AG10803 (cell line): ENCODE measurements at regions not wholly inside any gene's neighbourhood (a gene's known extent, or its start where the extent isn't known, plus 50 kb on each side); places are given as distances from the start of the nearest gene placed in this dataset.
"Not testable (repeated sequence)": the region's sequence is repeated elsewhere in the genome, so short reads cannot be mapped to it uniquely, and the experiment has no call there.

Experiments used
- DNase-seq: peaks from one replicate; pipeline ENCODE4 v3.0.0; 2010; ENCODE audit warnings: low read depth
- H3K4me3 ChIP-seq: 2 replicates; pipeline ENCODE4 v1.5.1; 2011; ENCODE audit warnings: mild to moderate bottlenecking, low read length, control low read depth
- CTCF ChIP-seq: conservative IDR thresholded peaks from 2 replicates; pipeline ENCODE4 v1.5.1; 2011; ENCODE audit warnings: mild to moderate bottlenecking, low read length, control low read depth, inconsistent platforms

- peak; percentile 39 for TF ChIP-seq CTCF
- DNase-seq, result not testable (repeated sequence)
These were observed 249.7 kb downstream of the RPIA start for GRCh38 chr2:88941178-88941577.

GRCh38 chr2:88942798-88943197, 251.3 kb downstream of the RPIA start:
- DNase-seq, result no peak
- TF ChIP-seq CTCF, result no peak
- H3K4me3 ChIP-seq, result no peak overlapping the region

More at GRCh38 chr2:88941178-88941577, 249.7 kb downstream of the RPIA start:
- H3K4me3 ChIP-seq, result not testable (repeated sequence)

GRCh38 chr2:88949336-88949735, 257.9 kb downstream of the RPIA start:
- no peak for DNase-seq
- no peak for TF ChIP-seq CTCF
- H3K4me3 ChIP-seq, result no peak overlapping the region

- H3K4me3 ChIP-seq, result no peak overlapping the region
- no peak for DNase-seq
- TF ChIP-seq CTCF, result peak; percentile 36
These were observed 258.5 kb downstream of the RPIA start for GRCh38 chr2:88950010-88950409.

- no peak for TF ChIP-seq CTCF
- no peak for DNase-seq
These were observed 264.1 kb downstream of the RPIA start for GRCh38 chr2:88955607-88956006.

GRCh38 chr2:88959480-88960204, 268.2 kb downstream of the RPIA start:
- no peak for TF ChIP-seq CTCF
- DNase-seq, result peak; percentile 20
- no peak overlapping the region for H3K4me3 ChIP-seq

More at GRCh38 chr2:88955607-88956006, 264.1 kb downstream of the RPIA start:
- no peak overlapping the region for H3K4me3 ChIP-seq

GRCh38 chr2:88961323-88961722, 269.9 kb downstream of the RPIA start:
- H3K4me3 ChIP-seq, DNase-seq: not testable (repeated sequence)
